ENCODE measurements at regions not wholly inside any gene's neighbourhood (a gene's known extent, or its start where the extent isn't known, plus 50 kb on each side); places are given as distances from the start of the nearest gene placed in this dataset.

DNA sequence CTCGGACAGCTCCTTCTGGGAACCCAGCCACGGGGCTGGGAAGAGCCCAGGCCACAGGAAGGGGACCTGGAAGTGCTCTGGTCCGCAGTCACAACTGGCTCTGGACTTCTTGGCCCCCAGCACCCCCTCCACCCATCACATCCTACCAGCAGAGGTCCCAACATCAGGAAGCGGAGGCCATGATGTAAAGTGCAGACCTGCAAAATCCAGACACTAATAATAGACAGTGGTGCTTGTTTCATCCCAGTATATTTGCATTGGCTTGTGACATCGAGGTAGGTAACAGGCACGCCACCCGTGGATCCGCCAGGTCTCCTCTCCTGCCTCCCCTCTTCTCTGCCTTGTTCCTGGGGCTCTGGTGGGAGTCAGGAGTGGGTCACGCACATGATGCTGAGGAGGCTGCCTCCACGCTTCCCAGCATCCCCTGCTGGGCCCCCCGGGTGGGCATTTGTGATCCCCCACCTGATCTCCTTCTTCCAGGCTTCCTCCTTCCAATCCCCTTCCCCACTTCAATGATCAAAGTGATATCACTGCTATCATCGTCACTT, 1454.0 kb downstream of the BRD1 start:
- CTCF ChIA-PET (ENCODE audit: low intra/inter-chr PET ratio, low total read pairs): no interaction called here
- in situ Hi-C loops (cut with HindIII; ENCODE audit: extremely low pct_ligation_motif_present, low pct_unique_long_range_greater_than_20kb): no loop called here
- ATAC-seq: no peak
- BruUV-seq (replicated peaks): no TSS peak
- Histone ChIP-seq H3K4me2 (ENCODE audit: low read depth, low read length) (no peak overlapping the region), H3K4me3 (replicated peaks in 1 of 3; ENCODE audit: insufficient read depth in 1 of 3, low read depth in 2 of 3, low read length in 3 of 3) (no peak overlapping the region), H3K9ac (ENCODE audit: insufficient read depth, low read depth, low read length) (no peak overlapping the region), H4K20me1 (ENCODE audit: insufficient read depth, low read length) (peaks cover 11% of the 10 kb centered on the region; the same call in 1 of the 2 replicates), H3K36me3 (replicated peaks in 1 of 2; ENCODE audit: control insufficient read depth in 1 of 2, insufficient read depth in 2 of 2, low read length in 2 of 2) (no peaks in the 10 kb centered on the region), H3K79me2 (ENCODE audit: insufficient read depth, low read length) (no peaks in the 10 kb centered on the region), H3K9me3 (ENCODE audit: low read length) (no peaks in the 10 kb centered on the region), H3K4me1 (ENCODE audit: insufficient read depth, low read length) (peaks cover 21% of the 10 kb centered on the region), H3K27ac (ENCODE audit: extremely low read length, insufficient read depth, low read length) (no peak overlapping the region), H2AFZ (ENCODE audit: low read length) (no peak overlapping the region), H3K27me3 (ENCODE audit: control insufficient read depth in 1 of 2, insufficient read depth in 2 of 2, low read length in 2 of 2) (peaks cover 2 to 47% of the 10 kb centered on the region in 2 experiments; a peak in 4 of 5 replicates)
- intact Hi-C loops (cut with micrococcal nuclease; ENCODE audit: unreplicated experiment): no loop called here
- DNase-seq (ENCODE audit: low spot score): no peak
- WGBS (ENCODE audit: low lambda C conversion rate): 2% methylated on average over 5 of the region's 12 CpGs
- no peak for FAIRE-seq
- no peak for TF ChIP-seq ZNF292 (CRISPR knock-in tag; IDR thresholded peaks at IDR 0.05; ENCODE audit: borderline replicate concordance, low read depth)
- no peak for TF ChIP-seq MYC (CRISPR knock-in tag; IDR thresholded peaks at IDR 0.05; ENCODE audit: borderline replicate concordance)
- no peak for TF ChIP-seq HOXD1 (CRISPR knock-in tag; IDR thresholded peaks at IDR 0.05)
- no peak for TF ChIP-seq NCOA2 (CRISPR knock-in tag; IDR thresholded peaks at IDR 0.05)
- TF ChIP-seq ZNF883 (CRISPR knock-in tag; IDR thresholded peaks at IDR 0.05; ENCODE audit: not compliant biosample characterization): no peak
- POLR2A ChIA-PET: no interaction called here

DNA sequence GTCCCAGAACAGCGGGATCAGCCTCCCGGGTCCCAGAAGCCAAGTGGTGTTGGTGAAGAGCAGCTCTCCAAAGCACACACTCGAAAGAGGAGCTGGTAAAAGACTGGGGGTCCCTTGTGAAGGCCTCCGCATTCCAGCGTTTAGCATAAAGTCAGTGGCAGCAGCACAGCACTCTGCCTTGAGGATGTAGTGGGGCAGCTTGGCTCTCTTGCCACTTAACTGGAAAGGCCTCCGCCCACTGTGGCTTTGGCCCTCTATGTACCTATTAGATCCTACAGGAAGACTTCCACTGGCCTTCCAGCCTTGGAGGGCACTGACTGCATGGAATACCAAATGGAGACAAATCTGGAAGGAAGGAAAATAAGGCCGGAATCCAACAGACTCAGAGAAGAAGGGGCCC, 1455.3 kb downstream of the BRD1 start:
- Histone ChIP-seq H3K4me2 (ENCODE audit: low read depth, low read length) (no peak overlapping the region), H3K4me1 (ENCODE audit: insufficient read depth, low read length) (peaks cover 21% of the 10 kb centered on the region), H3K79me2 (ENCODE audit: insufficient read depth, low read length) (no peaks in the 10 kb centered on the region), H3K27me3 (ENCODE audit: control insufficient read depth in 1 of 2, insufficient read depth in 2 of 2, low read length in 2 of 2) (peaks cover 4 to 48% of the 10 kb centered on the region in 2 experiments; a peak in 4 of 5 replicates), H4K20me1 (ENCODE audit: insufficient read depth, low read length) (peaks cover 16% of the 10 kb centered on the region; the same call in 1 of the 2 replicates), H3K9ac (ENCODE audit: insufficient read depth, low read depth, low read length) (no peak overlapping the region), H3K4me3 (replicated peaks in 1 of 3; ENCODE audit: insufficient read depth in 1 of 3, low read depth in 2 of 3, low read length in 3 of 3) (no peak overlapping the region), H2AFZ (ENCODE audit: low read length) (no peak overlapping the region), H3K27ac (ENCODE audit: extremely low read length, insufficient read depth, low read length) (no peak overlapping the region), H3K36me3 (replicated peaks in 1 of 2; ENCODE audit: control insufficient read depth in 1 of 2, insufficient read depth in 2 of 2, low read length in 2 of 2) (no peaks in the 10 kb centered on the region), H3K9me3 (ENCODE audit: low read length) (no peaks in the 10 kb centered on the region)
- ChIA-PET POLR2A (no interaction called here), CTCF (ENCODE audit: low intra/inter-chr PET ratio, low total read pairs) (no interaction called here)
- DNase-seq (ENCODE audit: low spot score): no peak
- BruUV-seq (replicated peaks): no TSS peak
- no peak for ATAC-seq
- FAIRE-seq: no peak
- intact Hi-C loops (cut with micrococcal nuclease; ENCODE audit: unreplicated experiment): no loop called here
- WGBS (ENCODE audit: low lambda C conversion rate): 42% methylated on average over 6 of the region's 7 CpGs
- in situ Hi-C loops (cut with HindIII; ENCODE audit: extremely low pct_ligation_motif_present, low pct_unique_long_range_greater_than_20kb): no loop called here
- TF ChIP-seq TSC22D2 (CRISPR knock-in tag; IDR thresholded peaks at IDR 0.05; ENCODE audit: borderline replicate concordance) (no peak), NR2C2 (CRISPR knock-in tag; IDR thresholded peaks at IDR 0.05; ENCODE audit: borderline replicate concordance) (no peak), TCF12 (IDR thresholded peaks at IDR 0.05) (no peak), TCF12 (CRISPR knock-in tag; IDR thresholded peaks at IDR 0.05) (no peak), ZNF564 (CRISPR knock-in tag; IDR thresholded peaks at IDR 0.05) (no peak), GTF3A (CRISPR knock-in tag; conservative IDR thresholded peaks at IDR 0.05) (no peak)
- TF ChIP-seq, protein P1, sequence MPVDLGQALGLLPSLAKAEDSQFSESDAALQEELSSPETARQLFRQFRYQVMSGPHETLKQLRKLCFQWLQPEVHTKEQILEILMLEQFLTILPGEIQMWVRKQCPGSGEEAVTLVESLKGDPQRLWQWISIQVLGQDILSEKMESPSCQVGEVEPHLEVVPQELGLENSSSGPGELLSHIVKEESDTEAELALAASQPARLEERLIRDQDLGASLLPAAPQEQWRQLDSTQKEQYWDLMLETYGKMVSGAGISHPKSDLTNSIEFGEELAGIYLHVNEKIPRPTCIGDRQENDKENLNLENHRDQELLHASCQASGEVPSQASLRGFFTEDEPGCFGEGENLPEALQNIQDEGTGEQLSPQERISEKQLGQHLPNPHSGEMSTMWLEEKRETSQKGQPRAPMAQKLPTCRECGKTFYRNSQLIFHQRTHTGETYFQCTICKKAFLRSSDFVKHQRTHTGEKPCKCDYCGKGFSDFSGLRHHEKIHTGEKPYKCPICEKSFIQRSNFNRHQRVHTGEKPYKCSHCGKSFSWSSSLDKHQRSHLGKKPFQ (CRISPR knock-in tag; IDR thresholded peaks at IDR 0.05; ENCODE audit: insufficient replicate concordance): no peak

All from HepG2 (cell line).